ENCODE measurements at regions not wholly inside any gene's neighbourhood (a gene's known extent, or its start where the extent isn't known, plus 50 kb on each side); places are given as distances from the start of the nearest gene placed in this dataset.
"Not testable (repeated sequence)": the region's sequence is repeated elsewhere in the genome, so short reads cannot be mapped to it uniquely, and the experiment has no call there.

- peak overlapping the region in 1 of 3 donors; percentile 14 for H3K27ac Mint-ChIP-seq
- H3K27me3 ChIP-seq (ENCODE audit: control insufficient read depth, insufficient read depth, low read length): no peaks in the 10 kb centered on the region
- H3K9me3 Mint-ChIP-seq: peaks cover 5 to 25% (median 8%) of the 10 kb centered on the region in 7 donors
- H3K27ac ChIP-seq (ENCODE audit: insufficient read depth, low read length, poor library complexity, severe bottlenecking): no peak overlapping the region
- H3K4me1 ChIP-seq (ENCODE audit: control insufficient read depth, insufficient read depth, low read length, poor library complexity, severe bottlenecking): no peaks in the 10 kb centered on the region
- no peak for DNase-seq
- no peaks in the 10 kb centered on the region for H3K9me3 ChIP-seq (ENCODE audit: control insufficient read depth in 2 of 2, low read length in 2 of 2)
- no peak overlapping the region for H3K4me3 ChIP-seq (ENCODE audit: low read depth, low read length)
- no peaks in the 10 kb centered on the region for H3K36me3 ChIP-seq (ENCODE audit: control insufficient read depth, insufficient read depth, low read length)
- H3K4me3 Mint-ChIP-seq: no peak overlapping the region
- no peaks in the 10 kb centered on the region for H3K36me3 Mint-ChIP-seq
- no peaks in the 10 kb centered on the region for H3K27me3 Mint-ChIP-seq
- no peaks in the 10 kb centered on the region for H3K4me1 Mint-ChIP-seq
- ATAC-seq (ENCODE audit: low read depth in 2 of 2): no peak
Observed at GRCh38 chr3:6287088-6287875, 573.6 kb upstream of the GRM7 start.

DNA sequence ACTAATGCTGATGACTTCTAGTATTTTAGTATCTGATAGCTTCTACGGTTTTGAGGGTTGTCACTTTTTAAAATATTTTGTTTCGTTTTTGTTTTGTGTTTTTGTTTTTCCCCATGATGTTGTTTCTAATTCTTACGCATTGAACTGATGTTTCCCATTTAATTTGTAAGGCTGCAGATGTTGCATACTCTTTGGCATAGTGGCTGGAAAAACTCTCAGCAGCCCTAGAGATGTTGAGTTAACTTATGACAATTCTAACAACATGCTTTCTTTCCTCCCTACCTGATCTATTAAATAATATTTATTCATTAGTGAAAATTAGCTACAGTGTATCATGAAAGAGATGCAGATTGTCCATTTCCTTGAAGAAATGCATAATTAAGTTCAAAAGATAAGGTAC is 559.3 kb upstream of the GRM7 start:
- Mint-ChIP-seq H3K27ac (no peak overlapping the region), H3K4me1 (no peaks in the 10 kb centered on the region), H3K36me3 (no peaks in the 10 kb centered on the region), H3K27me3 (no peaks in the 10 kb centered on the region), H3K9me3 (peaks cover 5 to 26% (median 8%) of the 10 kb centered on the region in 7 donors), H3K4me3 (no peak overlapping the region)
- Histone ChIP-seq H3K27me3 (ENCODE audit: control insufficient read depth, insufficient read depth, low read length) (no peaks in the 10 kb centered on the region), H3K9me3 (ENCODE audit: control insufficient read depth in 2 of 2, low read length in 2 of 2) (peaks cover 2 to 18% of the 10 kb centered on the region in 2 experiments), H3K4me1 (ENCODE audit: control insufficient read depth, insufficient read depth, low read length, poor library complexity, severe bottlenecking) (no peaks in the 10 kb centered on the region), H3K36me3 (ENCODE audit: control insufficient read depth, insufficient read depth, low read length) (no peaks in the 10 kb centered on the region), H3K4me3 (ENCODE audit: low read depth, low read length) (no peak overlapping the region), H3K27ac (ENCODE audit: insufficient read depth, low read length, poor library complexity, severe bottlenecking) (no peak overlapping the region)
- ATAC-seq (ENCODE audit: low read depth in 2 of 2) (no peak), DNase-seq (no peak)

DNA sequence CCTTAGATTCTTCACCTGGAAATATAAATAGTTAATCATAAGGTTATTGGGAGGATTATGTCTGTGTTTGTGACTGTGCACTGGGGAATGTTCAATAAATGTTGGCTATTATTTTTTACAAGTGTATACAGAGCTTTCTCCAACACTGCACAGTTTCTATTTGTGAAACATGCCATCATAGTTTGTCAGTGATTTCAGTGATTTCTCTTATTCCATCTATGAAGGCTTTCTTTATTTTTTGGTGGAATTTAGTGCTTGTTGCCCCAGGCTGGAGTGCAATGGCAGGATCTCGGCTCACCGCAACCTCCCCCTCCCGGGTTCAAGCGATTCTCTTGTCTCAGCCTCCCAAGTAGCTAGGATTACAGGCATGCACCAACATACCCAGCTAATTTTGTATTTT is 545.0 kb upstream of the GRM7 start:
- no peak for ATAC-seq (ENCODE audit: low read depth in 2 of 2)
- H3K4me3 Mint-ChIP-seq: no peak overlapping the region
- H3K27ac Mint-ChIP-seq: no peak overlapping the region
- no peaks in the 10 kb centered on the region for H3K36me3 Mint-ChIP-seq
- Histone ChIP-seq H3K27me3 (ENCODE audit: control insufficient read depth, insufficient read depth, low read length) (no peaks in the 10 kb centered on the region), H3K4me1 (ENCODE audit: control insufficient read depth, insufficient read depth, low read length, poor library complexity, severe bottlenecking) (no peaks in the 10 kb centered on the region), H3K4me3 (ENCODE audit: low read depth, low read length) (no peak overlapping the region), H3K9me3 (ENCODE audit: control insufficient read depth in 2 of 2, low read length in 2 of 2) (peaks cover 0 to 2% of the 10 kb centered on the region in 2 experiments), H3K36me3 (ENCODE audit: control insufficient read depth, insufficient read depth, low read length) (no peaks in the 10 kb centered on the region), H3K27ac (ENCODE audit: insufficient read depth, low read length, poor library complexity, severe bottlenecking) (no peak overlapping the region)
- H3K27me3 Mint-ChIP-seq: no peaks in the 10 kb centered on the region
- H3K9me3 Mint-ChIP-seq: peaks cover 0 to 10% (median 1%) of the 10 kb centered on the region in 7 donors
- DNase-seq: no peak
- H3K4me1 Mint-ChIP-seq: no peaks in the 10 kb centered on the region

- Mint-ChIP-seq H3K27me3 (no peaks in the 10 kb centered on the region), H3K4me3 (no peak overlapping the region), H3K27ac (no peak overlapping the region), H3K9me3 (peaks cover 0 to 6% (median 1%) of the 10 kb centered on the region in 7 donors), H3K4me1 (no peaks in the 10 kb centered on the region), H3K36me3 (no peaks in the 10 kb centered on the region)
- Histone ChIP-seq H3K27ac (ENCODE audit: insufficient read depth, low read length, poor library complexity, severe bottlenecking) (no peak overlapping the region), H3K4me3 (ENCODE audit: low read depth, low read length) (no peak overlapping the region), H3K9me3 (ENCODE audit: control insufficient read depth in 2 of 2, low read length in 2 of 2) (no peaks in the 10 kb centered on the region), H3K36me3 (ENCODE audit: control insufficient read depth, insufficient read depth, low read length) (no peaks in the 10 kb centered on the region), H3K27me3 (ENCODE audit: control insufficient read depth, insufficient read depth, low read length) (no peaks in the 10 kb centered on the region), H3K4me1 (ENCODE audit: control insufficient read depth, insufficient read depth, low read length, poor library complexity, severe bottlenecking) (no peaks in the 10 kb centered on the region)
- DNase-seq (no peak), ATAC-seq (ENCODE audit: low read depth in 2 of 2) (no peak)
Observed at GRCh38 chr3:6321999-6322398, 538.9 kb upstream of the GRM7 start.

DNA sequence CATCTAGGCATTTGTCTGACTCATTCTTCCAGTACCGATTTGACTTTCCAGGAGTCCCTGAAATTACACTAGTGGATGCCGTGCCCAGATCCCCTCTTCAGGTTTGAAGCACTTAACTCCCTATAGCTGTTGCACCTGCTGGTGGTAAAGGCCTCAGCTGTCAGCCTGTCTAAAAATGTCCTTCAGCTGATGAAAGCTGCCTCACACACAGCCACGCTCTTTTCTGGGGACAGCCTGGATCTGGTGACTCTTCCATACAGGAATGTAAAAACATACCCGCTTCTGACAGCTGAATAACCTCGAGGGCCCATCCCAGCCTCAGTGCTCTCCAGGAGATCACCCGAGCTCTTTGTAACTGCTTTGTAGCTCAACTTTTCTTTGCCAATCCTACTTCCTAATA is 534.1 kb upstream of the GRM7 start:
- H3K4me1 ChIP-seq (ENCODE audit: control insufficient read depth, insufficient read depth, low read length, poor library complexity, severe bottlenecking): no peaks in the 10 kb centered on the region
- no peak overlapping the region for H3K27ac ChIP-seq (ENCODE audit: insufficient read depth, low read length, poor library complexity, severe bottlenecking)
- H3K27me3 ChIP-seq (ENCODE audit: control insufficient read depth, insufficient read depth, low read length): no peaks in the 10 kb centered on the region
- no peaks in the 10 kb centered on the region for H3K36me3 ChIP-seq (ENCODE audit: control insufficient read depth, insufficient read depth, low read length)
- H3K4me3 Mint-ChIP-seq: no peak overlapping the region
- no peak overlapping the region for H3K27ac Mint-ChIP-seq
- DNase-seq (no peak), ATAC-seq (ENCODE audit: low read depth in 2 of 2) (no peak)
- no peaks in the 10 kb centered on the region for H3K36me3 Mint-ChIP-seq
- no peak overlapping the region for H3K4me3 ChIP-seq (ENCODE audit: low read depth, low read length)
- no peaks in the 10 kb centered on the region for H3K4me1 Mint-ChIP-seq
- H3K9me3 ChIP-seq (ENCODE audit: control insufficient read depth in 2 of 2, low read length in 2 of 2): peaks cover 0 to 3% of the 10 kb centered on the region in 2 experiments
- H3K27me3 Mint-ChIP-seq: no peaks in the 10 kb centered on the region
- H3K9me3 Mint-ChIP-seq: peaks cover 0 to 14% (median 2%) of the 10 kb centered on the region in 7 donors

- not testable (repeated sequence) for DNase-seq; H3K27ac Mint-ChIP-seq; H3K4me1 ChIP-seq (ENCODE audit: control insufficient read depth, insufficient read depth, low read length, poor library complexity, severe bottlenecking); ATAC-seq (ENCODE audit: low read depth in 2 of 2); H3K27me3 Mint-ChIP-seq; H3K27me3 ChIP-seq (ENCODE audit: control insufficient read depth, insufficient read depth, low read length); H3K36me3 ChIP-seq (ENCODE audit: control insufficient read depth, insufficient read depth, low read length); H3K36me3 Mint-ChIP-seq; H3K4me3 Mint-ChIP-seq; H3K9me3 ChIP-seq (ENCODE audit: control insufficient read depth in 2 of 2, low read length in 2 of 2); H3K4me1 Mint-ChIP-seq; H3K4me3 ChIP-seq (ENCODE audit: low read depth, low read length); H3K27ac ChIP-seq (ENCODE audit: insufficient read depth, low read length, poor library complexity, severe bottlenecking)
- peaks cover 0 to 14% (median 4%) of the 10 kb centered on the region in 7 donors for H3K9me3 Mint-ChIP-seq
Observed at GRCh38 chr3:6340980-6341325, 520.0 kb upstream of the GRM7 start.

DNA sequence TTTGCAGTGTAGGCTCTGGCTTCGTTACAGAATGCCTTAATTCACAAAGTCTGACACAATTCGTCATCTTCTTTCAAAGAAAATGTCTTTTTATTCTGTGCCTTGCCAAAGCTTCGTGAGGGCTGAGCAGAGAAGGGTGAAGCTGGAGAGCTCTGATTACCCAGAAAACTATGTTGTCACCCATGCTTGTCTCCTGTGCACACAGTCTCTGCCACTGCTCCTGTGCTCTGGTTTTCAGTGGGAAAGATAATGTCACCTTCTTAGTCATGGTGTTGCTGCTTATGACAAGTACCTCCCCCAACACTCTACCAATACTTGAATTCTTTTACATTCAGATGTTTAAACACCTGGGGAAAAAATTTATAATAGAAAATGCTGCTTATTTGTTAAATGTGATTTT is 509.2 kb upstream of the GRM7 start:
- Histone ChIP-seq H3K27ac (ENCODE audit: insufficient read depth, low read length, poor library complexity, severe bottlenecking) (no peak overlapping the region), H3K36me3 (ENCODE audit: control insufficient read depth, insufficient read depth, low read length) (no peaks in the 10 kb centered on the region), H3K9me3 (ENCODE audit: control insufficient read depth in 2 of 2, low read length in 2 of 2) (peaks cover 0 to 3% of the 10 kb centered on the region in 2 experiments), H3K27me3 (ENCODE audit: control insufficient read depth, insufficient read depth, low read length) (no peaks in the 10 kb centered on the region), H3K4me3 (ENCODE audit: low read depth, low read length) (no peak overlapping the region), H3K4me1 (ENCODE audit: control insufficient read depth, insufficient read depth, low read length, poor library complexity, severe bottlenecking) (no peaks in the 10 kb centered on the region)
- Mint-ChIP-seq H3K4me3 (no peak overlapping the region), H3K27me3 (no peaks in the 10 kb centered on the region), H3K9me3 (peaks cover 0 to 9% (median 2%) of the 10 kb centered on the region in 7 donors), H3K4me1 (no peaks in the 10 kb centered on the region), H3K27ac (no peak overlapping the region), H3K36me3 (no peaks in the 10 kb centered on the region)
- DNase-seq (no peak), ATAC-seq (ENCODE audit: low read depth in 2 of 2) (no peak)

GRCh38 chr3:6354653-6355052 is 506.3 kb upstream of the GRM7 start:
- ATAC-seq (ENCODE audit: low read depth in 2 of 2) (no peak), DNase-seq (no peak)
- H3K9me3 ChIP-seq (ENCODE audit: control insufficient read depth in 2 of 2, low read length in 2 of 2): no peaks in the 10 kb centered on the region
- no peaks in the 10 kb centered on the region for H3K4me1 Mint-ChIP-seq
- H3K27ac Mint-ChIP-seq: no peak overlapping the region
- H3K4me3 Mint-ChIP-seq: no peak overlapping the region
- no peak overlapping the region for H3K4me3 ChIP-seq (ENCODE audit: low read depth, low read length)
- H3K27me3 ChIP-seq (ENCODE audit: control insufficient read depth, insufficient read depth, low read length): no peaks in the 10 kb centered on the region
- no peak overlapping the region for H3K27ac ChIP-seq (ENCODE audit: insufficient read depth, low read length, poor library complexity, severe bottlenecking)
- H3K36me3 Mint-ChIP-seq: no peaks in the 10 kb centered on the region
- H3K36me3 ChIP-seq (ENCODE audit: control insufficient read depth, insufficient read depth, low read length): no peaks in the 10 kb centered on the region
- H3K9me3 Mint-ChIP-seq: peaks cover 2 to 14% (median 6%) of the 10 kb centered on the region in 7 donors
- H3K27me3 Mint-ChIP-seq: no peaks in the 10 kb centered on the region
- H3K4me1 ChIP-seq (ENCODE audit: control insufficient read depth, insufficient read depth, low read length, poor library complexity, severe bottlenecking): no peaks in the 10 kb centered on the region

All from CD4-positive, CD25-positive, alpha-beta regulatory T cell (primary cell).